GM18519 (cell line): ENCODE measurements at regions not wholly inside any gene's neighbourhood (a gene's known extent, or its start where the extent isn't known, plus 50 kb on each side); places are given as distances from the start of the nearest gene placed in this dataset.

Experiments used
- ATAC-seq: cut with Tn5 transposase; IDR thresholded peaks from one replicate; pipeline ENCODE4 v1.9.1; 2021; ENCODE audit warnings: mild to moderate bottlenecking, moderate library complexity; ENCODE audit not compliant: unreplicated experiment, low FRiP score

GRCh38 chr4:30924495-30924894, 204.3 kb downstream of the PCDH7 start:
- no peak for ATAC-seq

GRCh38 chr4:30929649-30930048, 209.5 kb downstream of the PCDH7 start:
- no peak for ATAC-seq

DNA sequence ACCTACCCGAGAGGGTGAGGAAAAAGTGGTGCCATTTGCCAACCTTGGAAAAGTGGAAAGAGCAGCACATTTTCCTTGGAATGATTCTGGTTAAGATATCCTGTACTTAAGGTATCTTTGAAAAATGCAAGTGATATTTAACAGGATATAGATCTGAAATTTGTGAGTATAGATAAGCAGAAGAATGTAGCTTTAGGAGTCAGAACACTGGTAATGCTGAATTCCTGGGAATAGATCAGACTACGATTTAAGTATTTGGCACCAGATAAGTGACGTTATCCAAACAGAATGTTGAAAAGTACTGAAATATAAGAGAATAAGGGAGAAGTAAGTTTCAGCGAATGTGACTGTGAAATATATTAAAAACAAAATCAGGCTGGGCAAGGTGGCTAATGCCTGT, 210.1 kb downstream of the PCDH7 start:
- no peak for ATAC-seq

DNA sequence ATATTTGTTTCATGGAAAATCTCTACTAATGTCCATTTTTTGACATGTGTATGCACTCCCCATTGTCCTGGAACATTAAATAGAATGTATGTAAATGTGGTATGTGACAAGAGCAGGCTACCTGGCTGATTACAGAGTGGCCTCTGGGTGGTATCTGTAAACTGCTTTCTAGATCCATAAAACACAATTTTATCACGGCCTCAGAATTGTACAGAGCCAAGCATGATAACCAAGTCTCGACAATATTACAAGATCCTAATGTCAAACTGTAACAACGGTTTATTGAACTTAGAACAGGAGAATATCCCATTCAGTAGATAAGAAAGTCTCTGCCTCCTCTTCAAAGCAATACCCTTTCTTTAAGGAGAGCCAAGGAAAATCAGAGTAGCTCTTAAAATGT, 212.4 kb downstream of the PCDH7 start:
- no peak for ATAC-seq

- ATAC-seq: no peak
Observed at GRCh38 chr4:30939069-30939468, 218.9 kb downstream of the PCDH7 start.

- no peak for ATAC-seq
Observed at GRCh38 chr4:30939684-30940083, 219.5 kb downstream of the PCDH7 start.

DNA sequence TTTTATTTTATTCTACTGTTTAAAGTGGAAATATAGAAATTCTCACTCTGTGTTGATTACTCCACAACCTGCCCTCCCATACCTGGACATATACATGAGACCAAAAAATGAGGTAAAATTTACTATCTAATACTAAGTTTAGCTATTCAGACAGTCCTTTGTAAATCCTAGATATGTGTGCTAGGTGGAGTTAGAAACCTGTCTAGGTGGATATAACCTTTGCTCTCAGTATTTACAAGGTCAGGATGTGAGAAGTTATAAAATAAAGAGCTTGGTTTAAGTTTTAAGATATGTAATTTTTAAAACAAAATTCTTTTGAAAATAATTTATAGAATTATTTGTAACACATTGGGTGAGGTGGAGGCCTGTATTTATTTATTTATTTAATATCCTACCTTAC, 221.5 kb downstream of the PCDH7 start:
- no peak for ATAC-seq

DNA sequence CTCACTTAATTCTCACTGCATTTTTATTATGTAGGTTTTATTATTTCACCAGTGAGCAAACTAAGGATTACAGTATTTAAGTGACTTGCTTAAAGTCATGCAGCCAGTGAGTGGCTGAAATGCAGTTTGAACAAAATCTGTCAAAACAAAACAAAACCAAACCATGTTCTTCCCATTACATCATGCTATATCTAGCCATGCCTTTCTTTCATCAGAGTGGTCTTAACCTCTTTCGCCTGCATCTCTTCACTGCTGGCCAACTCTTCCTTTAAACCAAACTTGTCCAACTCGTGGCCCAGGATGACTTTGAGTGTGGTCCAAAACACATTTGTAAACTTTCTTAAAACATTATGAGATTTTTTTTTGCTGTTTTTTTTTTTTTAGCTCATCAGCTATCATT, 223.2 kb downstream of the PCDH7 start:
- no peak for ATAC-seq

DNA sequence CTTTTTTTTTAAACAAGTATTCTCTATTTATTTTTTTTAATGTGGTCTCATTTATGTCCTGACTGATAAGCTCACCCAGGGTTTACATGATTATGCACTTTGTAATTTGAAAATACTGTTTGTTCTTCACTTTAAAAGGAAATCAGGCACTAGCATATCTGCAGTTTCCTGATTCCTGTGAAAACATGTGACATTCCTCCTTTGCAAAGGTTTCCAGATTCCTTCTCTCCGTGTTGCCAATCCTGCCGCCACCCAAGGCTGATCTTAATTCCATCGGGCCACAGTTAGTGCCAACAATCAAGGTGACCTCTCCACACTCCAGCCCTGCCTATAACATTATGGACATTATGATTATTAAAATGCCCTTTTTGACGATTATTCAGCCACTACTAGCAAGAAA, 225.4 kb downstream of the PCDH7 start:
- no peak for ATAC-seq

DNA sequence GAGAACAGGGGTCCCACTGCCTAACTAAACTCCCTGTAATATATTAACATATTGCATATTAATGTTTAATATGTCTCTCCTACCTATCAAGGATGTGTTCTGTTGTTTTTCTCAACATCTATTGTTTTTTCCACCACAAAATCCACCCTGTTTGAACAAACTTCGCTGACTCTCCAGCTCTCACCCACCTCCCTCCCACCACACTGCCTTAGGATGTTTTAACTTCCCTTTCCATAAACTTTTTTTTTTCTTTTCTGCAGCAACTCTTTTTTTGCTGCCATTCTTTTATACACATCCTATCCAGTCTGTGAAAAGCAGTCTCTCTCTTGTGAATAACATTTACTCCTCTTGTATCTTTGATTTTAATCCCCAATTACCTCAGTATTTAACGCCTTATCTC, 226.1 kb downstream of the PCDH7 start:
- no peak for ATAC-seq

DNA sequence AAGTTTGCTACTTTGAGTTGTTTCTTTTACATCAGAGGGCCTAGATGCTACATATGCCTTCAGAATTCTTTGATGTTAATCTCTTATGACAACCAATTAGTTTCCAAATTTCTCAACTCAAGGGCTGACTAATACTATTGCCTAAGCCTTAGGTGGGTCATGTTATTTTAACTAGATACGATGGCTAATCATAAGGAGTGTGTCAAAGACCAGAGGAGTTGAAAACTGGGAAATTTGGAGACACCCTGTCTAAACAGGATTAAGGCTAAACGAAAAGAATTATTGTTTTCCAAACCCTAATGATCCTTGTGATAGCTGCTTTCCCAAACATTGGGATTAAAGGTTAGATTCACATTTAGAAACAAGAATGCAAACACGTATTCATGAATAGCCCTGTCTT, 228.5 kb downstream of the PCDH7 start:
- ATAC-seq: no peak

DNA sequence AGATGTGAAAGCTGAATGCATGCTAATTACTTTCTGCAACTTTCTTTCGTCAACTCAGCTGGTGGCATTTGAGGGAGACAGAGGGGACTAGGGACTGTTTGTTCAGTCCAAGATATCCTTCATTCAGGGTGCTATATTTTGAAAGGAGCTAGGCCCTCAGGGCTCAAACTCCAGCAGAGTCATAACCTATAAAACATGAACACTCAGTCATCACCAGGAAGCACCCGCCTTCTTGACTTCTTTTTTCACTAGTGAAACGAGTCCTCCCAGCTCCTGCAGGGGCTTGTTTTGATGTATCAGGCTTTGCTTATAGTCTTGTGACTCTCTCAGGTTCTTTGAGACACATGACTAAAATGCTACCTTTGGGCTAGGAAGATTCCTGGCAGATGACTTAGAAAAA, 230.6 kb downstream of the PCDH7 start:
- ATAC-seq: no peak

- ATAC-seq: no peak
Observed at GRCh38 chr4:30952526-30953219, 232.5 kb downstream of the PCDH7 start.

DNA sequence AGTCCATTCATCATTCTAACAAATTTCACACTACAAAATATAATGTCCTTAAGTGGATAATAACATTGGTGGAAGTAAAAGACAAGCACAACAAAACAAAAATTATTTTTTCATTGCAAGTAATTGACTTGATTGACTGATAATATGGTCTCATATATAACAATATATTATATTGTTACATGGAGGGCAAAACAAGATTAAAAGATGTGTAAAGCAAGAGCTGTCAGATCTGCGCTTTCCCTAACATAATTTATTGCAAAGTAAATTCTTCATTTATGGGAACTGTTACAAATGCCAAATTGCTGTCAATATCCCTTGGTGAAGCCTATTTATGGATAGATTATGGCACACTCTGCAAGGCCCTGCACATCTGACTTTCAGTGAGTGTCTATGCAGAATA, 233.6 kb downstream of the PCDH7 start:
- ATAC-seq: no peak

DNA sequence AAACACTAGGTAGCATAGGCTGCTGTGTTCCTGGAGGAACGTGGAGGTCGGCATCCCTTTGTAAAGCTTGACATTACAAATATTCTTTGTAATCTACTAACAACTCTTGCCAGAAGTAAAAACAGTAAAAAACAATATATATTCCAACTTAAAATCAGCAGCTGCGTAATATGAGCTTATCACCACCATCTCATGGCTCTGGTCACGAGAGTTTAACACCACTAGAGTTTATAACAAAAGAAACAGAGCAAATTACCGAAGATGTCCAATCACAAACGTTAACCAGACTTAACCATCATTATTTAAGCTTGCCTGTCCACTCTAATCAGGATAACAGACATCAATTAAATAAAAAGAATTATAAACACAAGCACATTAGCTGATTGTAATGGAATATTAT, 236.7 kb downstream of the PCDH7 start:
- no peak for ATAC-seq

DNA sequence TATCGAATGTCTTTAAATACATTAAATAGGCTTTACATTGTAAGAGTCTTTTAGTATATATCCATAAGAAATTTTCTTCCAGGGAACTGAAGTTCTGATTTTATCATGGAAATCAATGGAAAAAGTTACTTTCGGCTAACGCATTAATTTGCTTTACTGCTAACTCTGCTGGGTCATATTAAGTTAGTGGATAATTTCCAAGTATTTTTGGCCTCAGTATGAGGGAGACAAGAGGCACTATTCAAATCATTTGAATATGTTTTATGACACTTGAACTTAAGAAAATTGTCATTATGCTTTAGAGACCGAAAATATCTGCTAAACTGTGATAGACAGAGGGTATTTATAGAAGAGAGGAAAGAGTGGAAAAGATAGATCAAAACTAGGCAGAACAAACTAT, 237.5 kb downstream of the PCDH7 start:
- no peak for ATAC-seq

GRCh38 chr4:30959781-30960485, 239.8 kb downstream of the PCDH7 start:
- no peak for ATAC-seq

GRCh38 chr4:30962939-30963338, 242.8 kb downstream of the PCDH7 start:
- ATAC-seq: no peak

DNA sequence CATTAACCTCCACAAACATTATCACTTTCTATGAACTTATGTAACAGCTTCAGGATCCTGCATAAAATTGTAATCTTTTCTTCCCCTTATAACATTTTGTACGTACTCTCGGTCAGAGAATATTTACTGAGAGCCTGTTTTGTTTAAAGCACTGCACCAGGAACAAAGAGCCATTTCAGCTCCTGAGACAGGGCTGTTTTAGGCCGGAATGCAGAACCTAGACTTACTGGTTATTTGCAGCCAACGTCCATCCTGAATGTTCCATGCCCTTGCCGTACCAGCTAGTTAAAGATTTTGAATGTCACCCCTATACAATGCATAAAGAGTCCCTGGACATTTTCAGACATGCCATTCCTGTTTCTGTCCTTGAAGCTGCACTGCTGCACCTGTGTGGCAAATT, 248.8 kb downstream of the PCDH7 start:
- ATAC-seq: no peak

- ATAC-seq: no peak
Observed at GRCh38 chr4:30972542-30972941, 252.4 kb downstream of the PCDH7 start.

DNA sequence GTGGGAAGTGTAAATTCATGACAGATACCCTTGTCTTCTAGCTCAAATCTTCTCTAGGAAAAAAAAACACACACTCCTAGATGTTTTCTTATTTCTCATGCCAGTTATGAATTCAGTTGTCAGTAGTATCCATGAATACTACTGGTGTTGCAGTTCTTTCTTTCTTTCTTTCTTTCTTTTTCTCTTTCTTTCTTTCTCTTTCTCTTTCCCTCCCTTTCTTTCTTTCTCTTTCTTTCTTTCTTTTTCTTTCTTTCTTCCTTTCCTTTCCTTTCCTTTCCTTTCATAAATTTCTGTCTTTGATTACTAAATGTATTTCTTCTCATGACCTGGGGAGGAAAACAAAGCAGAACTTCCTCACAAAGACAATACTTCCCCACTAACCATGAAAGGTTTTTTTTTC, 253.8 kb downstream of the PCDH7 start:
- ATAC-seq: no peak

DNA sequence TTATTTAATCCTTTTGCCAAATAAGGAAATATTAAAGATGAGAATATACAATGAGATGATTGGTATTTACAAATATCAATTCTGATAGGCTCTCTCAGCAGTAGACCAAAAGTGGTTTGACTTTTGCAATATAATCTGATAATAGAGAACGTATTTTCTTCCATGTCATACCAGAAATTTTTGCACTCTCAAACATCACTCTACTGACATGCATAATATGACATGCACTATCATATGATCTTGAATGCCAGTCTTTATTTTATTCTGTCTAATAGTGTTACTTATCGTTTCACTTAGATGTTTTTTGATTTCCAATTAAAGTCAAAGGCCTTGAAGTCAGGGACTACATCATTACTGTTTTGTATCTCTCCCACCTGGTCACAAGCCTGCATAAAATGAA, 259.2 kb downstream of the PCDH7 start:
- ATAC-seq: no peak
